ENCODE measurements at regions not wholly inside any gene's neighbourhood (a gene's known extent, or its start where the extent isn't known, plus 50 kb on each side); places are given as distances from the start of the nearest gene placed in this dataset.

- no peak for DNase-seq (ENCODE audit: low read depth in 4 of 4, low spot score in 3 of 4)
These were observed 2233.8 kb upstream of the C9orf72 start for GRCh38 chr9:29806937-29807618.

DNA sequence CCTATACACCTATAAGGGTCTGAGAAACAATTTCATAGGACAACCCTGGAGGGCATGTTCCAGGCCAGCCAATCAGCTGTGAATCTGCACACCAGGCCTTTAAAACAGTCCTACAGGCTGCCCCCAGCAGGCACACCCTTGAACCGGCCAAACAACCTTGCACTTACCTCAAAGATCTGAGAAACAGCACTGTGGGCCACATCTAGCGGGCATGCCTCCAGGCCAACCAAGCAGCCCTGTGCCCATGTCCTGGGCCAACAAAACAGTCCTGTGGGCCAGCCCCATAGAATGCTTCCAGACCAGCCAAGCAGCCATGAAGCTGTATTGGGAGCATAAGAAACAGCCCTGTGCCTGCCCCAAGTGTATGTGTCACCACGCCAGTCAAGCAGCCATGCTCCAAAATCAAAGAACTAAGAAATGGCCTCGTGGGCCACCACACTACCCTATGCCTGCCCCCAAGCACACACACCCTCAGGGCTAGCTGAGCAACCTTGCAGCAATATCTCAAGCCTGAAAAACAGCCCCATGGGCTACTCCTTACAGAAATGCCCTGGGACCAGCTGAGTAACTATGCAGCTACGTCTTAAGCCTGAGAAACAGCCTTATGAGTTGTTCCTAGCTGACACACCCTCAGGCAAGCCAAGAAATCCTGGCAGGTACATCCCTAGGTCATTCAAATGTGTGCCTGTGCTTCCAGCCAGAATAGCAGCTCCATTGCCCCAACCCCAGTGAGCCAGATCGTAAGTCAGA lies 2243.8 kb upstream of the C9orf72 start:
- no peak for DNase-seq (ENCODE audit: low read depth in 4 of 4, low spot score in 3 of 4)

GRCh38 chr9:29822458-29822857 lies 2249.2 kb upstream of the C9orf72 start:
- DNase-seq (ENCODE audit: low read depth in 4 of 4, low spot score in 3 of 4): no peak

DNA sequence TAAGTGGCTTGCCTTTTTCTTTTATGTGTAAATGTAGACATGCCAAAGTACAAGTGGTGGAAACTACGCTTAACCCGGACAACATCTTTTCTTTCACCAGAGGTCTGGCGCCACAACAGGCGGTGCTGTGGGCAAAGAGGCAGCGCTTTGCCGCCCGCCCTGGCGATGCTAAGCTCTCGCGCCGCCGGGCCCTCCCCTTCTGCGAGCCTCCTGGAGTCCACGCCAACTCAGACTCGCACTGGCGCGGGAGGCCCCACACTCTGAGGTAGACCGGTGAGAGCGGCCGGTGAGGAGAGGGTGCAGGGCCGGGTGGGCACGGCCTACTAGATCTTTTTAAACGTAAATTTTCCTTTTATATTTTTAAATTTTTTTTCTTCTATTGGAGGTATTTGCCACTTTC lies 2253.1 kb upstream of the C9orf72 start:
- no peak for DNase-seq (ENCODE audit: low read depth in 4 of 4, low spot score in 3 of 4)

- DNase-seq (ENCODE audit: low read depth in 4 of 4, low spot score in 3 of 4): peak; percentile 12 to 53 (median 30)
These were observed 2257.5 kb upstream of the C9orf72 start for GRCh38 chr9:29830821-29831220.

DNA sequence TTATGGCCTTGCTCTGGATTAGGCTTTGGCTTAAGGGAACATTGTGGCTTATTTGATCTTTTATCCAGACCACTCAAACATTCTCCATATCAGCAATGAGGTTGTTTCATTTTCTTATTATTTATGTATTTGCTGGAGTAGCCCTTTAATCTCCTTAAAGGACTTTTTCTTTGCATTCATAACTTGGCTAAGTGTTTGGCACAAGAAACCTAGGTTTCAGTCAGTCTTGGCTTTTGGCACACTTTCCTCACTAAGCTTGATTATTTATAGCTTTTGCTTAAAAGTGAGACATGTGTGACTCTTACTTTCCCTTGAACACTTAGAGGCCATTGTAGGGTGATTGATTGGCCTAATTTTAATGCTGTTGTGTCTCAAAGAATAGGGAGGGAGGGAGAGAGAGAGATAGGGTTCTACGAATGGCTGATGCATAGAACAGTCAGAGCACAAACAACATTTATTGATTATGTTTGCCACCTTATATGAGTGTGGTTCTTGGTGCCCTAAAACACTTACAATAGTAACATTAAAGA lies 2265.3 kb upstream of the C9orf72 start:
- DNase-seq (ENCODE audit: low read depth in 4 of 4, low spot score in 3 of 4): no peak

DNA sequence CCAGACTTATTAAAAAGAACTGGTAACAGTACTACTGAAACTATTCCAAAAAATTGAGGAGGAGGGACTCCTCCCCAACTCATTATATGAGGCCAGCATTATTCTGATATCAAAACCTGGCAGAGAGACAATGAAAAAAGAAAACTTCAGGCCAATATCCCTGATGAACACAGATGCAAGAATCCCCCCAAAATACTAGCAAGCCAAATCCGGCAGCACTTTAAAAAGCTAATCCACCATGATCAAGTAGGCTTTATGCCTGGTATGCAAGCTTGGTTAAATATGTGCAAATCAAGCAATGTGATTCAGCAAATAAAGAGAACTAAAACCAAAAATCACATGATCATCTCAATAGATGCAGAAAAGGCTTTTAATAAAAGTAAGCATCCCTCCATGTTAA lies 2271.0 kb upstream of the C9orf72 start:
- DNase-seq (ENCODE audit: low read depth in 4 of 4, low spot score in 3 of 4): no peak

DNA sequence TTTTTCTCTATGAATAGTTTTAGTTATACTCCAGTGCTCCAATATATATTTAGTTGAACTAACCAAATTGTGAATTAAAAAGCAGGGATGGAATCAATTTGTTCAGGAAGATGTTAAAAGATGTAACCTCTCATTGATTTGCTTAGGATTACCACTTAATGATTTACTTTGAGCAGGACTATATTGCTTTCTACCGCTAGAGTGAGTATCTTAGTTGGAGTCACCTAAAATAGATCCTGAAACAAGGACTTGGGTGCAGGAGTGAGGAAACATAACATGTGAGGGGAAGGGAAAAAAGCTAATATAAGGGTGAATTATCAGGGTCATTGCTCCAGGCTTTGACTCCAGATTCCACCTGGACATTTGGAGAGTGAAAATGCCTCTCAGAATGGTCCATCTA lies 2277.4 kb upstream of the C9orf72 start:
- no peak for DNase-seq (ENCODE audit: low read depth in 4 of 4, low spot score in 3 of 4)

- no peak for DNase-seq (ENCODE audit: low read depth in 4 of 4, low spot score in 3 of 4)
These were observed 2288.5 kb upstream of the C9orf72 start for GRCh38 chr9:29861803-29862202.

DNA sequence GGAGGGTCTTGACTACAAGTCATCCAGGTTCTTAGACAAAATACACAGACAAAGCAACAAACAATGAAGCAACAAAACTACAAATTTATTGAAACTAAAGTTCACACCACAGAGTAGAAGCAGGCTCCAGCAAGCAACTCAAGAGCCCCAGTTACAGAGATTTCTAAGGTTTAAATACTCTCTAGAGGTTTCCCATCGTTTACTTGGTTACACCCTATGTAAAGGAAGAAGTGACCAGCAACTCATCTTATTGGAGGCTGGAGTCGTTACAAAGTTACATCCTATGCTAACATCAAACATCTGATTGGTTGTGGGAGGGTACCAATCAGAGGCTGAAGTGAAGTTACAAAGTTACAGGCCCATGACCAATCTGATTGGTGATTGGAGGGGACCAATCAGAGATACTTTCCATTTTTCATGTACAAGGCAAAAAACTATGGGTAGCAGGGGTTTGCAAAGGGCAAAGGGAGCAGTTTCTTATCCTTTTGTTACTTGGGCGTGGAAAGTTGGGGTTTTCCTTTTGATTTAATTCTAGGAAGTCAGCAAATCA lies 2292.6 kb upstream of the C9orf72 start:
- DNase-seq (ENCODE audit: low read depth in 4 of 4, low spot score in 3 of 4): no peak

- DNase-seq (ENCODE audit: low read depth in 4 of 4, low spot score in 3 of 4): peak in 1 of 4 donors; percentile 8
These were observed 2293.3 kb upstream of the C9orf72 start for GRCh38 chr9:29866556-29866955.

GRCh38 chr9:29873579-29873978 lies 2300.3 kb upstream of the C9orf72 start:
- DNase-seq (ENCODE audit: low read depth in 4 of 4, low spot score in 3 of 4): no peak

DNA sequence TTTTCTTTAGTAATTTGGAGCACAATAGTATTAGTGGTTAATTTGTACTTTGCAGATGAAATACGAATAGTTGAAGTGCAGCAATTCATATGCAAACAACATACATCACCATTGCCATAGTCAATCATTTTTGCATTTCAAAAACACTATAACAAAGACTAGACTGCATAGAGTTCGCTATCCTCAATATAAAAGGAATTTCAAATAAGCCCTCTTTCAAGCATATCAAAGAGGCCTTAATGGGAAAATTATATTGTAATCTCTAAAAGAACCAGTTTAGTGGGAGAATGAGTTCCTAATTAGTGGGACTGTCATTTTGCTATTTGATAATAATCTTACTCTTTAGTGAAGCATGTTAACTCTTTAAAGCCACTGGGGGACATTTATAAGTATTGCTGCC lies 2302.3 kb upstream of the C9orf72 start:
- DNase-seq (ENCODE audit: low read depth in 4 of 4, low spot score in 3 of 4): no peak

DNA sequence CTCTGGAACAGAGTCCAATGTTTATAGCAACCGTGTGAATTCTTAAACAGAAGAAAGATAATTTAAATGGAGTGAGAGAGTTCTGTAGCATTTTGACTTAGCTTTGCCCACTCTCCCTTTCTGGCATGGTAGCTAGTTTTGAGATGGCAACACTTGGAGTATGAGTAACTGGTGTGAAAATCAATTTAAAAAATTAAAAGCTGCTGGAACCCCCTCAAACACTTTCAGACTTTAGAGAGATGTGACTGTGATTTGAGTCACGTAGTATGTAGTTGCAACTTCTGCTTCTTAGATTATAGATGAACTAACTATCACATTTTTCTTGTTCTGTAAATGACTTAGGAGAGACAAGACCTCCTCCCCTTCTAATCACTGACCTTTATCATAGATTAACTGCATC lies 2309.5 kb upstream of the C9orf72 start:
- no peak for DNase-seq (ENCODE audit: low read depth in 4 of 4, low spot score in 3 of 4)

- no peak for DNase-seq (ENCODE audit: low read depth in 4 of 4, low spot score in 3 of 4)
These were observed 2332.8 kb upstream of the C9orf72 start for GRCh38 chr9:29906065-29906464.

- DNase-seq (ENCODE audit: low read depth in 4 of 4, low spot score in 3 of 4): no peak
These were observed 2354.8 kb upstream of the C9orf72 start for GRCh38 chr9:29928072-29928471.

- DNase-seq (ENCODE audit: low read depth in 4 of 4, low spot score in 3 of 4): no peak
These were observed 2366.3 kb upstream of the C9orf72 start for GRCh38 chr9:29939559-29939958.

DNA sequence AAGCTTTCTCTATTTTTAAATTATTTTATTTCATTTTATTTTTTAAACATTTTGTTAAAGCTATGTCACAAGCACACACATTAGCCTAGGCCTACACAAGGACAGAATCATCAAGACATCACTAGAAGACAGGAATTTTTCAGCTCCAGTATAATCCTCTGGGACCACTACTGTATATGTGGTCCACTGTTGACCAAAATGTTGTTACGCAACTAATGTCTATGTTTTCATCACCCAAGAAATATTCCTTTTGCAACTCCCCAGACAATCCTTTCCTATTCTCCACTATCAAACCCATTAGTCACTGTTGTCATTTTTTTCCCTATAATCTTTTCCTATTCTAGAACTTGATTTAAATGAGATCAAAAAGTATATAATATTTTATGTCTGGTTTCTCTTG lies 2371.7 kb upstream of the C9orf72 start:
- DNase-seq (ENCODE audit: low read depth in 4 of 4, low spot score in 3 of 4): no peak

- DNase-seq (ENCODE audit: low read depth in 4 of 4, low spot score in 3 of 4): no peak
These were observed 2385.2 kb upstream of the C9orf72 start for GRCh38 chr9:29958469-29958868.

- no peak for DNase-seq (ENCODE audit: low read depth in 4 of 4, low spot score in 3 of 4)
These were observed 2392.6 kb upstream of the C9orf72 start for GRCh38 chr9:29965834-29966233.

GRCh38 chr9:29966247-29966646 lies 2393.0 kb upstream of the C9orf72 start:
- no peak for DNase-seq (ENCODE audit: low read depth in 4 of 4, low spot score in 3 of 4)

GRCh38 chr9:29968831-29969230 lies 2395.6 kb upstream of the C9orf72 start:
- DNase-seq (ENCODE audit: low read depth in 4 of 4, low spot score in 3 of 4): no peak

Data from left renal pelvis (tissue), 4 donors.